ENCODE measurements at regions not wholly inside any gene's neighbourhood (a gene's known extent, or its start where the extent isn't known, plus 50 kb on each side); places are given as distances from the start of the nearest gene placed in this dataset.

DNA sequence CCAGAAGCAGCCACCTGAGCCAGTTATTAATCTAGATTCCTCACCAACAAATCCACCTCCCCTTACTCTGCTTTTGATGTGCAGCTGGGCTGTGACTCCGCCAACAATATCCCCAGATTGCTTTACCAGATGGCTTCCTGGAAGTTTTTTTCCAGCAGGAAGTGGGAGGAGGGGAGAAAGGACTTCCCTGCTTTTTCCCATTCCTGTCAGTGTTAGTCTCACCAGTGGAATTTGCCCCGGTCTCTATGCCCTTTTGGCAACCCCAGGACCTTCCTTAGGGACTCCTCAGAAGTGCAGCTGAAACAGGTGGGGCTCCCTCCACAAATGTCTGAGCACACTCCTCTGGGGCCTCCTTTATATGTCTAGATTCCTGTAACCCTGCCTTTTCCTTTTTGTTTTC, 465.2 kb upstream of the IGFBP7 start:
- TF ChIP-seq POLR2A (IDR thresholded peaks at IDR 0.05; ENCODE audit: low read depth, low read length) (no peak), POLR2AphosphoS5 (IDR thresholded peaks at IDR 0.05; ENCODE audit: insufficient read depth, low read depth, low read length) (no peak), JUN (IDR thresholded peaks at IDR 0.05; ENCODE audit: borderline replicate concordance, insufficient read depth, insufficient read length, low read depth) (no peak), FOS (IDR thresholded peaks at IDR 0.05; ENCODE audit: borderline replicate concordance, insufficient read depth, low read length) (no peak)
- H3K79me2 ChIP-seq (ENCODE audit: control insufficient read depth, insufficient read depth, low read length): no peaks in the 10 kb centered on the region

DNA sequence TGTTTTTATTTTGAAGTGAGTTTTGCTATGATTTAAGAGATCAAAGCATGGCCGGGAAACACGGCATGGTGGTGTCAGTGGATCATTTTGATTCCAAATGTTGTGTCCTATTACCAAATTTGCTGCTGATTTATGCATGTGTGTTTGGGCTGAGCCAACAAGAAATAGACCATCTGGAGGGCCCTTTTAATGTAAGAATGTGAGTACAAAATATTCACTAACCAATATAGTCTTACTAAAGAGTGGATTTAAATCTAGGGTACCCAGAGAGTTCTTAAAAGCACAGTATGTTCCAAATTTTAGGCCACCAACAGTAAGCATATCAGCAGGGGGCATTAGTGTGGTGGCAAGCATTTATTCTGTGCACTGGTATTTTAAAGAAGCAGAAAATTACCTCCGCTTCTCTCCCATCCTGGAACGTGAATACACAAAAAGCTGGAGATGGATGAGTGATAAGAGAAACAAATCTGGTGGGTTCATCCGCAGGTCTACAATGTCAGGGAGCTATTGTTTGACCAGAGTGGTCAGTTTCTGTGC, 444.4 kb upstream of the IGFBP7 start:
- no peak for FAIRE-seq
- POLR2A ChIA-PET: no interaction called here
- no peaks in the 10 kb centered on the region for H3K9me1 ChIP-seq (replicated peaks; ENCODE audit: control insufficient read depth, extremely low read depth, insufficient read depth, low read length)
- H3K27me3 ChIP-seq (ENCODE audit: control insufficient read depth in 2 of 2, insufficient read depth in 2 of 2, low read length in 2 of 2): no peaks in the 10 kb centered on the region
- H3K4me2 ChIP-seq (ENCODE audit: insufficient read depth, low read length): no peak overlapping the region
- H2AFZ ChIP-seq (ENCODE audit: low read depth, low read length): no peak overlapping the region
- no peaks in the 10 kb centered on the region for H4K20me1 ChIP-seq (replicated peaks; ENCODE audit: control insufficient read depth, extremely low read depth, insufficient read depth, low read length)
- no peak overlapping the region for H3K27ac ChIP-seq (ENCODE audit: insufficient read depth, low read depth, low read length)
- H3K4me1 ChIP-seq (ENCODE audit: control insufficient read depth, extremely low read depth, insufficient read depth, low read length): no peaks in the 10 kb centered on the region
- intact Hi-C loops (cut with micrococcal nuclease): no loop called here
- H3K4me3 ChIP-seq (replicated peaks in 1 of 3; ENCODE audit: insufficient read depth in 1 of 3, low read depth in 1 of 3, low read length in 3 of 3): no peak overlapping the region
- no peaks in the 10 kb centered on the region for H3K79me2 ChIP-seq (ENCODE audit: control insufficient read depth, insufficient read depth, low read length)
- DNase-seq (ENCODE audit: low read depth, low spot score): no peak
- dilution Hi-C loops (cut with MboI; ENCODE audit: extremely low pct_ligation_motif_present, low sequenced_read_pairs): no loop called here
- CTCF ChIA-PET: no interaction called here
- no peak overlapping the region for H3K9ac ChIP-seq (replicated peaks; ENCODE audit: extremely low read depth, insufficient read depth, low read length)
- no peak for TF ChIP-seq JUN (IDR thresholded peaks at IDR 0.05; ENCODE audit: borderline replicate concordance, insufficient read depth, insufficient read length, low read depth)
- no peak for TF ChIP-seq FOS (IDR thresholded peaks at IDR 0.05; ENCODE audit: borderline replicate concordance, insufficient read depth, low read length)
- TF ChIP-seq, protein P1, sequence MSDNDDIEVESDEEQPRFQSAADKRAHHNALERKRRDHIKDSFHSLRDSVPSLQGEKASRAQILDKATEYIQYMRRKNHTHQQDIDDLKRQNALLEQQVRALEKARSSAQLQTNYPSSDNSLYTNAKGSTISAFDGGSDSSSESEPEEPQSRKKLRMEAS (IDR thresholded peaks at IDR 0.05; ENCODE audit: insufficient read depth, insufficient read length): no peak
- TF ChIP-seq MYC (IDR thresholded peaks at IDR 0.05; ENCODE audit: low read depth, low read length): no peak
- TF ChIP-seq, protein P2, sequence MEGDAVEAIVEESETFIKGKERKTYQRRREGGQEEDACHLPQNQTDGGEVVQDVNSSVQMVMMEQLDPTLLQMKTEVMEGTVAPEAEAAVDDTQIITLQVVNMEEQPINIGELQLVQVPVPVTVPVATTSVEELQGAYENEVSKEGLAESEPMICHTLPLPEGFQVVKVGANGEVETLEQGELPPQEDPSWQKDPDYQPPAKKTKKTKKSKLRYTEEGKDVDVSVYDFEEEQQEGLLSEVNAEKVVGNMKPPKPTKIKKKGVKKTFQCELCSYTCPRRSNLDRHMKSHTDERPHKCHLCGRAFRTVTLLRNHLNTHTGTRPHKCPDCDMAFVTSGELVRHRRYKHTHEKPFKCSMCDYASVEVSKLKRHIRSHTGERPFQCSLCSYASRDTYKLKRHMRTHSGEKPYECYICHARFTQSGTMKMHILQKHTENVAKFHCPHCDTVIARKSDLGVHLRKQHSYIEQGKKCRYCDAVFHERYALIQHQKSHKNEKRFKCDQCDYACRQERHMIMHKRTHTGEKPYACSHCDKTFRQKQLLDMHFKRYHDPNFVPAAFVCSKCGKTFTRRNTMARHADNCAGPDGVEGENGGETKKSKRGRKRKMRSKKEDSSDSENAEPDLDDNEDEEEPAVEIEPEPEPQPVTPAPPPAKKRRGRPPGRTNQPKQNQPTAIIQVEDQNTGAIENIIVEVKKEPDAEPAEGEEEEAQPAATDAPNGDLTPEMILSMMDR (IDR thresholded peaks at IDR 0.05; ENCODE audit: extremely low read depth in 1 of 2, insufficient read depth in 1 of 2, low read depth in 1 of 2, low read length in 2 of 2): no peak
- no peaks in the 10 kb centered on the region for H3K36me3 ChIP-seq (ENCODE audit: control insufficient read depth in 2 of 2, extremely low read depth in 1 of 2, insufficient read depth in 2 of 2, low read length in 2 of 2)
- no peaks in the 10 kb centered on the region for H3K9me3 ChIP-seq (replicated peaks; ENCODE audit: control insufficient read depth, insufficient read depth, low read length)
- BruUV-seq (replicated peaks): no TSS peak

More for the DNA sequence above, 465.2 kb upstream of the IGFBP7 start:
- DNase-seq (ENCODE audit: low read depth, low spot score): no peak
- H3K9ac ChIP-seq (replicated peaks; ENCODE audit: extremely low read depth, insufficient read depth, low read length): no peak overlapping the region
- no peaks in the 10 kb centered on the region for H4K20me1 ChIP-seq (replicated peaks; ENCODE audit: control insufficient read depth, extremely low read depth, insufficient read depth, low read length)
- H3K27ac ChIP-seq (ENCODE audit: insufficient read depth, low read depth, low read length): no peak overlapping the region
- no peak overlapping the region for H3K4me3 ChIP-seq (replicated peaks in 1 of 3; ENCODE audit: insufficient read depth in 1 of 3, low read depth in 1 of 3, low read length in 3 of 3)
- no peaks in the 10 kb centered on the region for H3K36me3 ChIP-seq (ENCODE audit: control insufficient read depth in 2 of 2, extremely low read depth in 1 of 2, insufficient read depth in 2 of 2, low read length in 2 of 2)
- intact Hi-C loops (cut with micrococcal nuclease) (no loop called here), dilution Hi-C loops (cut with MboI; ENCODE audit: extremely low pct_ligation_motif_present, low sequenced_read_pairs) (no loop called here)
- no peaks in the 10 kb centered on the region for H3K9me3 ChIP-seq (replicated peaks; ENCODE audit: control insufficient read depth, insufficient read depth, low read length)
- no peaks in the 10 kb centered on the region for H3K27me3 ChIP-seq (ENCODE audit: control insufficient read depth in 2 of 2, insufficient read depth in 2 of 2, low read length in 2 of 2)
- no peak overlapping the region for H3K4me2 ChIP-seq (ENCODE audit: insufficient read depth, low read length)
- FAIRE-seq: no peak
- CTCF ChIA-PET: no interaction called here
- no peak overlapping the region for H2AFZ ChIP-seq (ENCODE audit: low read depth, low read length)
- no TSS peak for BruUV-seq (replicated peaks)
- no peaks in the 10 kb centered on the region for H3K9me1 ChIP-seq (replicated peaks; ENCODE audit: control insufficient read depth, extremely low read depth, insufficient read depth, low read length)
- no peaks in the 10 kb centered on the region for H3K4me1 ChIP-seq (ENCODE audit: control insufficient read depth, extremely low read depth, insufficient read depth, low read length)
- POLR2A ChIA-PET: no interaction called here

Measured in endothelial cell of umbilical vein (primary cell).